CD14-positive monocyte (primary cell): ENCODE measurements at regions not wholly inside any gene's neighbourhood (a gene's known extent, or its start where the extent isn't known, plus 50 kb on each side); places are given as distances from the start of the nearest gene placed in this dataset.

Experiments
- DNase-seq, 3 donors: peaks; one replicate each; pipeline ENCODE4 v3.0.0-alpha.2; 2011 to 2022
- H2AFZ ChIP-seq: 2 replicates; pipeline ENCODE4 v1.6.0; 2012; ENCODE audit warnings: mild to moderate bottlenecking, low read depth, low read length, inconsistent platforms; ENCODE audit not compliant: insufficient read depth, poor library complexity, severe bottlenecking
- H3K27ac ChIP-seq, 2 donors: 1 replicate in 1 of 2; 2 replicates in 1 of 2; pipeline ENCODE4 v1.5.1; 2012 to 2013; ENCODE audit warnings: low read length in 2 of 2, control low read depth in 1 of 2, inconsistent platforms in 1 of 2, low read depth in 1 of 2, mild to moderate bottlenecking in 1 of 2
- H3K27me3 ChIP-seq, 2 donors: one replicate each; pipeline versions ENCODE4 v1.6.0 to v1.6.1; 2011 to 2013; ENCODE audit warnings: low read length in 2 of 2; ENCODE audit not compliant: control insufficient read depth in 2 of 2, insufficient read depth in 2 of 2
- H3K36me3 ChIP-seq, 2 donors: replicated peaks in 1 of 2; 1 replicate in 1 of 2; 2 replicates in 1 of 2; pipeline versions ENCODE4 v1.5.1 to v1.6.1; 2012 to 2013; ENCODE audit warnings: low read length in 2 of 2, control low read depth in 1 of 2, inconsistent platforms in 1 of 2, mild to moderate bottlenecking in 1 of 2; ENCODE audit not compliant: insufficient read depth in 2 of 2, control insufficient read depth in 1 of 2
- H3K4me1 ChIP-seq, 2 donors: 1 replicate in 1 of 2; 2 replicates in 1 of 2; pipeline versions ENCODE4 v1.5.1 to v1.6.1; 2012 to 2013; ENCODE audit warnings: low read length in 2 of 2, control low read depth in 1 of 2, inconsistent platforms in 1 of 2, mild to moderate bottlenecking in 1 of 2, moderate library complexity in 1 of 2; ENCODE audit not compliant: insufficient read depth in 2 of 2, control insufficient read depth in 1 of 2
- H3K4me2 ChIP-seq: replicated peaks from 2 replicates; pipeline ENCODE3; 2012; ENCODE audit warnings: low read length, moderate library complexity, mild to moderate bottlenecking; ENCODE audit not compliant: poor library complexity, severe bottlenecking; ENCODE audit errors: extremely low read depth
- H3K4me3 ChIP-seq, 3 experiments: fragments of 200-600 bp in 1 of 3; sonication (generic) in 1 of 3; replicated peaks in 1 of 3; 1 replicate in 2 of 3; 2 replicates in 1 of 3; pipeline ENCODE4 v1.5.1; 2011 to 2013; ENCODE audit warnings: low read length in 3 of 3, mild to moderate bottlenecking in 3 of 3, control low read depth in 2 of 3, low read depth in 2 of 3, inconsistent platforms in 1 of 3, moderate library complexity in 1 of 3
- H3K79me2 ChIP-seq: 2 replicates; pipeline ENCODE4 v1.6.0; 2012; ENCODE audit warnings: mild to moderate bottlenecking, control low read depth, inconsistent platforms, low read length, moderate library complexity; ENCODE audit not compliant: insufficient read depth
- H3K9ac ChIP-seq: 2 replicates; pipeline ENCODE4 v1.6.0; 2017; ENCODE audit warnings: low read length, mild to moderate bottlenecking; ENCODE audit not compliant: insufficient read depth, poor library complexity, severe bottlenecking
- H3K9me3 ChIP-seq, 2 donors: replicated peaks in 1 of 2; 1 replicate in 1 of 2; 2 replicates in 1 of 2; pipeline versions ENCODE4 v1.5.1 to v1.6.1; 2012 to 2013; ENCODE audit warnings: low read length in 2 of 2, control low read depth in 1 of 2; ENCODE audit not compliant: control insufficient read depth in 1 of 2, insufficient read depth in 1 of 2
- H4K20me1 ChIP-seq: 2 replicates; pipeline ENCODE4 v1.6.0; 2012; ENCODE audit warnings: mild to moderate bottlenecking, low read length, control low read depth, moderate library complexity; ENCODE audit not compliant: insufficient read depth
- H3K27ac Mint-ChIP-seq, 7 donors: one replicate each; pipeline ENCODE4 v1.8.0; 2020; ENCODE audit warnings: mild to moderate bottlenecking in 7 of 7, mixed read lengths in 7 of 7, moderate library complexity in 6 of 7, inconsistent platforms in 2 of 7
- H3K27me3 Mint-ChIP-seq, 3 donors: one replicate each; pipeline ENCODE4 v1.8.0; 2021 to 2022; ENCODE audit warnings: low read depth in 3 of 3, mild to moderate bottlenecking in 3 of 3, mixed read lengths in 3 of 3, moderate library complexity in 3 of 3, inconsistent platforms in 1 of 3
- H3K36me3 Mint-ChIP-seq, 2 donors: one replicate each; pipeline ENCODE4 v1.8.0; 2020; ENCODE audit warnings: mixed read lengths in 2 of 2, inconsistent platforms in 1 of 2, mild to moderate bottlenecking in 1 of 2
- H3K4me1 Mint-ChIP-seq: one replicate; pipeline ENCODE4 v1.8.0; 2020; ENCODE audit warnings: mild to moderate bottlenecking, mixed read lengths
- H3K4me3 Mint-ChIP-seq, 2 donors: one replicate each; pipeline ENCODE4 v1.8.0; 2020; ENCODE audit warnings: mild to moderate bottlenecking in 2 of 2, mixed read lengths in 2 of 2, moderate library complexity in 1 of 2
- H3K9me3 Mint-ChIP-seq, 7 donors: one replicate each; pipeline ENCODE4 v1.8.0; 2020 to 2022; ENCODE audit warnings: mixed read lengths in 7 of 7, mild to moderate bottlenecking in 6 of 7, moderate library complexity in 6 of 7, inconsistent platforms in 2 of 7
- CTCF ChIP-seq: fragments of 200-600 bp; IDR thresholded peaks from one replicate; pipeline ENCODE4 v1.8.0; 2022; ENCODE audit warnings: antibody characterized with exemption, mild to moderate bottlenecking
- WGBS: methylation state at CpG from one replicate; pipeline ENCODE4 v1.1.5; 2013; ENCODE audit warnings: missing lambda C conversion rate; ENCODE audit not compliant: insufficient coverage; 5-methylcytosine and 5-hydroxymethylcytosine counted together
- intact Hi-C, 2 donors: fragments of 100-400 bp; cut with micrococcal nuclease; formaldehyde crosslinking; loops; one replicate each; pipeline versions ENCODE4 v1.15.0 to v1.15.1; 2023

GRCh38 chr4:175469514-175469913 is 342.6 kb downstream of the GPM6A start:
- H3K4me1 Mint-ChIP-seq: no peaks in the 10 kb centered on the region
- Histone ChIP-seq H3K4me3 (no peak overlapping the region), H4K20me1 (no peaks in the 10 kb centered on the region), H3K27ac (no peak overlapping the region), H3K4me1 (no peaks in the 10 kb centered on the region), H3K9me3 (peaks cover 12% of the 10 kb centered on the region in 2 donors), H3K79me2 (no peaks in the 10 kb centered on the region), H3K27me3 (no peaks in the 10 kb centered on the region), H2AFZ (no peak overlapping the region), H3K36me3 (no peaks in the 10 kb centered on the region), H3K9ac (no peak overlapping the region), H3K4me2 (no peak overlapping the region)
- intact Hi-C loops: no loop called here
- peaks cover 11 to 23% (median 20%) of the 10 kb centered on the region in 7 donors for H3K9me3 Mint-ChIP-seq
- no peak overlapping the region for H3K4me3 Mint-ChIP-seq
- H3K27ac Mint-ChIP-seq: no peak overlapping the region
- no peaks in the 10 kb centered on the region for H3K36me3 Mint-ChIP-seq
- H3K27me3 Mint-ChIP-seq: peaks cover 0 to 4% (median 1%) of the 10 kb centered on the region in 3 donors
- no peak for TF ChIP-seq CTCF
- 100% methylated on average over 2 of the region's 2 CpGs for WGBS
- DNase-seq: no peak

- Histone ChIP-seq H3K4me3 (no peak overlapping the region), H3K27me3 (no peaks in the 10 kb centered on the region), H3K79me2 (no peaks in the 10 kb centered on the region), H3K27ac (no peak overlapping the region), H3K9ac (no peak overlapping the region), H2AFZ (no peak overlapping the region), H3K4me1 (no peaks in the 10 kb centered on the region), H3K9me3 (peaks cover 12% of the 10 kb centered on the region in 2 donors), H3K36me3 (no peaks in the 10 kb centered on the region), H3K4me2 (no peak overlapping the region), H4K20me1 (no peaks in the 10 kb centered on the region)
- Mint-ChIP-seq H3K4me1 (no peaks in the 10 kb centered on the region), H3K27me3 (peaks cover 0 to 1% (median 1%) of the 10 kb centered on the region in 3 donors), H3K36me3 (no peaks in the 10 kb centered on the region), H3K4me3 (no peak overlapping the region), H3K9me3 (peaks cover 10 to 21% (median 17%) of the 10 kb centered on the region in 7 donors), H3K27ac (no peak overlapping the region)
- TF ChIP-seq CTCF: no peak
- intact Hi-C loops: no loop called here
- WGBS: no CpG with 5 or more reads among the region's 1 CpG
- DNase-seq: no peak
Measured at GRCh38 chr4:175470131-175470530, 341.9 kb downstream of the GPM6A start.
